ENCODE measurements at regions not wholly inside any gene's neighbourhood (a gene's known extent, or its start where the extent isn't known, plus 50 kb on each side); places are given as distances from the start of the nearest gene placed in this dataset.

DNA sequence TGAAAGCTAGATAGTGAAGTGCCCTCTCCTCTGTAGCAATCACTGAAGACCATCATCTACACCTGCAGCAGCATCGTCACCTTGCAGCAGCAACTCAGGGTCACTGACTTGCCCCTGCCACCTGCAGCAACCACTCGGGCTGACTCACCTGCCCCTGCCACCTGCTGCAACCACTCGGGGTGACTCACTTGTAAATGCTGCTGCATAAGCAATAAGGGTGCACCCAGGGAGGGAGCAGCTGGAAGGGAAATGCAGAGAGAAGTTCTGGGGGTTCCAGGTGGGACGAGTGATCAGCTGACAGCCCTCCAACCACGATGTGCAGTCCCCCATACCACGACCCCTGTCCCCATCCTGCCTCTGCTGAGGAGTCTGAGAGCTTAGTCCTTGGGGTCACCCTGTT, 357.1 kb upstream of the SFSWAP start:
- DNase-seq (ENCODE audit: low read depth in 2 of 2, low spot score in 1 of 2) = no peak

DNA sequence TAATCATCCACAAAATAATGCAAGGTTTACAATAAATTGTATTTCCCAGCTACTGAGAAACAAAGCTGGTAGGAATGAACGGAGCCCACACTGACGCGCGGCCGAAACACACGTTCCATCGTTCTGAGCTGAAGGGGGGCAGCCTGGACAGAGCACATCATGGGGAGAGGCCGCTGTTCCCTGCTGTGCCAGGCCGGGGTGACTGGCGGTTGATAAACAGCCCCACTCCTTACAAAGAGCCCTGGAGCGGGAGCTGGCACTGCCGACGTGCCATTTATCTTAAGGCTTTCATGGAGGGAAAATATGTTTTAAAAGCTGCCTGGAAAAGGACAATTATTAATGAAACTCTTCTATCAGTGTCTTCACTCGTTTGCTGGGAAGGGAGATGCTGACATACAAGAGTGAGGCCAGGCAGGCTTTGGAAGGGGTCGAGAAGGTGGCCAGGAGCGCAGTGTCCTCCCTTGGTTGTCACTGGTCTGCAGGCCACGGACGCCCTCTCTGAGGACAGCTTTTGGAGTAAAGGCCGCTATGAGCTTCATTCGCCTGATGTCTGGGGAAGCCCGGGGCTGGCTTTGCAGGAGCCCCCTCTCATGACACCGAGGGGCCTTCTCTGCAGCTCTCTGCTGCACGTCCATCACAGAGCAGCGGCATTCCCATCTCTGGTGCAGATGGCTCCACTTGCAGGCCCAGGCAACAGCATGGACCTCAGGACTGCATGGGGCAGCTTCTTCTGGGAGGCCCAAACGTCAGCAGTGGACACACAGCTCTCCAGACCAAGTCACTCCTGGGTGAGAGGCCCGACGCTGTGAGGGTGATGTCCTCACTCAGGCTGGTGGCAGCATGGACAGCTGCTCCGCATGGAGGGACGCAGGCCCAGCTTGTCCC, 355.3 kb upstream of the SFSWAP start:
- no peak for DNase-seq (ENCODE audit: low read depth in 2 of 2, low spot score in 1 of 2)

DNA sequence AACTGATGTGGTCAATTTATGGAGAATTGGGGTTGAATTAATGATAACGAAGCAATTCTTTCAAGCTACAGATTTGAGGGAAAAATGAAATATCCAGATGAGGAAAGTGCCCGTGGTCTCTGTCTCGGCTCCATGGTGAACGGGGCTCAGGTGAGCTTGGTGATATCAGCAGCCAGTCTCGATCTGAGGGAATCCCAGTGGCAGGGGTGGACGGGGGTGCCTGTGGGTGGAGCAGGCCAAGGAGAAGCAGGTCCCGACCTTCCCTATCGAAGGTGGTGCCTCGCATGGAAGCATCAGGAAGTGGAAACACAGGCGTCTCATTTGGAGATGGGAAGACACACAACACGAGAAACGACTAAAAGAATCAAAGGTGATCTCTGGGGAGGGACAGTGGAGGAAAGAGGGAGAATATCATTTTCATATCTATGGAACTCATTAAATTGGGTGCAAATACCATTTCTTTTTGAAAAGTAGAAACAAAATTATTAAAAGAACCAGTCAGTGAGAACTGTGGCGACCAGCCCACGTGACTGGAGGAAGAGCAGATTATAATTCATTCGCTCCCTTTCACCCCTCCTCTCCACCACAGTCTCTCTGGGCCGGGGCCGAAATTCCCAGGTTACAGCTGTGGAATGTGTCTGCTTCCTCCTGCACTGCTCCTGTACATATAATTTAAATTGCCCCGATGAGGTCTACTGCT, 354.3 kb upstream of the SFSWAP start:
- DNase-seq (ENCODE audit: low read depth in 2 of 2, low spot score in 1 of 2) = no peak

DNA sequence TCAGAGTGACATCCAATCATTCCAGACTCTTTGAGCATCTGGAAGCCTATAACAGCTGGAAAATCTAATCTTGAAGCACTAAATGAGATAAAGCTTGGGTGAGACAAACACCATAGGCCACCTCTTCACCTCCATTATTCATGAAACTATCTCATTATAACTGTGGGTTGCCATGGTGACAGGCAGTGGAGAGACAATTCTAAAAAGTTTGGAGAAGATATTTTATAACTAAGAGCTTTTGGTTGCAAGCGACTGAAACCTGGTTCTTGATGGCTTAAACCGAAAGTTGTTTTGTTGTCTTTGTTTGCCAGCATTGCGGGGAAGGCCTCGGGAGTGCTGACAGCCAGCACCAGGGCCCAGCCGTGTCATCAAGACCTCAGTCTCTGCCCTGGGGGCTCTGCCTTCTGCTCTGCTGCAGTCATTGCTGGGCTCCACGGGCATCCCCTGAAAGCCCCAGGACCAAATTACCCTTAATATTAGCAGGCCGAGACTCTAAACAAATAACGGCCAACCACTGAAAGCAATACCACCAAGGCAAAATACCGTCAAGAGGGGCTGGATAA, 353.6 kb upstream of the SFSWAP start:
- no peak for DNase-seq (ENCODE audit: low read depth in 2 of 2, low spot score in 1 of 2)

DNA sequence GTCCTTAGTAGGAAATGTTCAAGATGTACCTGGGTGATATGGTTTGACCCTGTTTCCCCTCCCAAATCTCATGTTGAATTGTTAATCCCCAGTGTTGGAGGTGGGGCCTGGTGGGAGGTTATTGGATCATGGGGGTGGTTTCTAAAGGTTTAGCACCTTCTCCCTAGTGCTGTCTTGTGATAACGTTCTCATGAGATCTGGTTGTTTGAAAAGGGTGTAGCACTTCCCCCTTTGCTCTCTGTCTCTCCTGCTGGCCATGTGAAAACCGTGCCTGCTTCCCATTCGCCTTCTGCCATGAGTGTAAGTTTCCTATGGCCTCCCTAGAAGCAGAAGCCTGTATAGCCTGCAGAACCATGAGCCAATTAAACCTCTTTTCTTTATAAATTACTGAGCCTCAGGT, 353.0 kb upstream of the SFSWAP start:
- DNase-seq (ENCODE audit: low read depth in 2 of 2, low spot score in 1 of 2) = no peak

DNA sequence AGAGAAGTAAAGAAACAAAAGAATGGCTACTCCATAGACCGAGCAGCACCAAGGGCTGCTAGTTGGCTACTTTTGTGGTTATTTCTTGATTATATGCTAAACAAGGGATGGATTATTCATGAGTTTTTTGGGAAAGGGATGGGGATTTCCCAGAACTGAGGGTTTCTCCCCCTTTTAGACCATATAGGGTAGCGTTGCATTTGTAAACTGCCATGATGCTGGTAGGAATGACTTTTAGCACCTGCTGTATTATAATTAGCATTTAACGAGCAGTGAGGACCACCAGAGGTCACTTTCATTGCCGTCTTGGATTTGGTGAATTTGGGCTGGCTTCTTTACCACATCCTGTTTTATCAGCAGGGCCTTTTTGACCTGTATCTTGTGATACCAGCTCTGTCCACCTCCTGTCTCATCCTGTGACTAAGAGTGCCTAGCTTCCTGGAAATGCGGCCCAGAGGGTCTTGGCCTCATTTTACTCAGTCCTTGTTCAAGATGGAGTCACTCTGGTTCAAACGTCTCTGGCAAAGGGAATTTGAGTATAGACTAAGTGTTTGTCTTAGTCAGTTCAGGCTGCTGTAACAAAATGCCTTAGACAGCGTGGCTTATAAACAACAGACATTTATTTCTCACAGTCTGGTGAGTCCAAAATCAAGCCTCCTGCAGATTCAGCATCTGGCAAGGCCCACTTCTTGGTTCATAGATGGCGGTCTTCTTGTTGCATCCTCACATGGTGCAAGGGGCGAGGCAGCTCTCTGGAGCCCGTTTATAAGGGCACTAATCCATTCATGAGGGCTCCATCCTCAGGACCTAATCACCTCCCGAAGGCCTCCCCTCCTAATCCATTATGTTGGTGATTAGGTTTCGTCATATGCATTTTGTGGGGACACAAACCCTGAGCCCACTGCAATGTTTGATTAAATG, 348.3 kb upstream of the SFSWAP start:
- DNase-seq (ENCODE audit: low read depth in 2 of 2, low spot score in 1 of 2) = no peak

DNA sequence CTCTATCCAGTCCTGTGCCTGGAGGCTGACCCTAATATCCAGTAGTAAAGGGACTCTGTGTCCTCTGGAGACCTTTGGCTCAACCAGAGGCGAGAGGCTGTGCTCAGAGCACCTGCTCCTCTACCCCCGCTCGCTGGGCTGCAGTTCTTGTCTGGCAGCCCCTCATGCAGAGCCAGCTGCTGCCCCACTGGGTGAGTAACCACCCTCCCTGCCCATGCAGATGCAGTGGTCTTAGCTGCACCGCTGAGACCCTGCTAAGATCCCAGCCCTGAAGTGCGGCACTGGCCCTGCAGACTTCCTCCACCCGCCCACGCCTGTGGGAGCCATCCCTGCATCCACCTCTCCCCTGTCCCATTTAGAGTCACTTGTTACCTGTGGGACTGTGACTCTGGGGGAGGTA, 347.5 kb upstream of the SFSWAP start:
- DNase-seq (ENCODE audit: low read depth in 2 of 2, low spot score in 1 of 2) = no peak

DNA sequence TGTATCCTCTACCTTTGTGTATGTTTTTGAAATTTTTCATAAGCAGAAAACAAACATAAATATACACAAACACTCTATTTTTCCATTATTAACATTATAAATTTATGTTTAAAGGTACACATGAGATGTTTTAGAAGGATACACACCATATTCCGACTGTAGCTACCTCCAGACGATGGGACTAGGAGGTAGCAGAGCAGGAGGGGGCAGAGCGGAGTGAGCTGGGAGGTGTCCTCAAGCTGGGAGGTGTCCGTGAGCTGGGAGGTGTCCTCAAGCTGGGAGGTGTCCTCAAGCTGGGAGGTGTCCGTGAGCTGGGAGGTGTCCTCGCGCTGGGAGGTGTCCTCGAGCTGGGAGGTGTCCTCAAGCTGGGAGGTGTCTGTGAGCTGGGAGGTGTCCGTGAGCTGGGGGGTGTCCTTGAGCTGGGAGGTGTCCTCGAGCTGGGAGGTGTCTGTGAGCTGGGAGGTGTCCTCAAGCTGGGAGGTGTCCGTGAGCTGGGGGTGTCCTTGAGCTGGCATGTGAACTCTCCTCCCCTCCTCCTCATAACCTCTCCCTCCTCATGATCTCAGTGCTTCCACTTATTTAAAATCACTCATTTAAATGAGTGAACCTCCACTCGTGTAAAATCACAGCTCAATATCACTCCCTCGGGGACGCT, 346.9 kb upstream of the SFSWAP start:
- DNase-seq (ENCODE audit: low read depth in 2 of 2, low spot score in 1 of 2) = no peak

DNA sequence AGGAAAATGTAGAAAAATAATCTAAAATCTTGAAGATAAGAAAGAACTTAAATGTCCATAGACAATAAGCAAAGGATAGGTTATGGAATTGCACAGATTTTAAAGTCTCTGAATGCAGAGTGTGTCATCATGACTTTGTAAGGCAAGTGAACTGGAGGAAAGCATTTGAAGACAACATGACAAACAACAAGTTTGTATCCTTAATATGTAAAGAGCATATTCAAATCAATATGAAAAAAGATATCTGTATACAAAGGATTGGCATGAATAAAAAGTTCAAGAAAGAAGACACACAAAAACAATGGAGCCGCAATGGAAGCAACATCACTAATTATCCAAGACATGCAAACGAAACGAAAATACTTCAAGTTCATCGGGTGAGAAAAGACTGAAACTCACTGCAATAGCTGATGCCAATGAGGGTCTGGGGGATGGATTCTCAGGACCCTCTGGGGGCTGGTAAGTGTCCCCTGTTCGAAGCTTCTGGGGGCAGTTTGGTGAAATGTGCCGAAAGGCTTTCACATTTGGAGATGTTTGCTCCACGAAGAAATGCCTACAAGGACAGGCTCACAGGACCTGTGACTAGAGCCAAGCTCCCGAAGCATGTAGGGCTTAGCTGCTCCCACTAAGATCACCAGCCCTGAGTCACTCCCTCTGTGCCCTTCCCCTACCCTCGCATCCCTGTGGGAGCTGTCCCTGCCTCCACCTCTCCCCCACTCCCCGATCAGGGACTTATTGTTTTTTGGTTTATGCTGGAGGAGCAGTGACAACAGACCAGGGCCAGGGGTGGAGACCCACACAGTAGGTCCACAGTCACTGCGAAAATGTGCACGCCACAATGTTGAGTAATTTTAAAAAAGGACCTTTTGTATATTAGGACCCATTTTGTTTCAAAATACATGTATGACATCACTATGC, 345.7 kb upstream of the SFSWAP start:
- no peak for DNase-seq (ENCODE audit: low read depth in 2 of 2, low spot score in 1 of 2)

DNA sequence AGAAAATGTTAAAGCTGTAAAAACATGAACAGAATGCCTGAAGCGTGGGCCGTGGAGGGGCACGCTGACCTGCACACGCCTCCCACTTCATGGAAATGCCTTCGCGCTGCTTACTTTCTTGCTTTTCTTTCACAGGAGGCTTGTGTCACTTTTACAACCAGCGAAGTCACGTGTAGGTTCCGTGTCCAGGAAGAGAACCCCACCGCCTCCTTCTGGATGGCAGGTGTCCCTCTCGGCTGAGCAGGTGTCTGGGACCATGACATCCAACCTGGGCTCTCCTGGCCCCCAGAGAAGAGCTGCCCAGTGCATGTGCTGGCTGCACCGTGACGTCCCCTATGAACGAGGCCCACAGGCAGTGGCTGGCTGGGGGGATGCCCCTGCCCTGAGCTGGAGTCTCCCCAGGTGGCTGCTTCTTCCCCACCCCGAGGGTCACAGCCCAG, 345.0 kb upstream of the SFSWAP start:
- DNase-seq (ENCODE audit: low read depth in 2 of 2, low spot score in 1 of 2) = no peak

DNA sequence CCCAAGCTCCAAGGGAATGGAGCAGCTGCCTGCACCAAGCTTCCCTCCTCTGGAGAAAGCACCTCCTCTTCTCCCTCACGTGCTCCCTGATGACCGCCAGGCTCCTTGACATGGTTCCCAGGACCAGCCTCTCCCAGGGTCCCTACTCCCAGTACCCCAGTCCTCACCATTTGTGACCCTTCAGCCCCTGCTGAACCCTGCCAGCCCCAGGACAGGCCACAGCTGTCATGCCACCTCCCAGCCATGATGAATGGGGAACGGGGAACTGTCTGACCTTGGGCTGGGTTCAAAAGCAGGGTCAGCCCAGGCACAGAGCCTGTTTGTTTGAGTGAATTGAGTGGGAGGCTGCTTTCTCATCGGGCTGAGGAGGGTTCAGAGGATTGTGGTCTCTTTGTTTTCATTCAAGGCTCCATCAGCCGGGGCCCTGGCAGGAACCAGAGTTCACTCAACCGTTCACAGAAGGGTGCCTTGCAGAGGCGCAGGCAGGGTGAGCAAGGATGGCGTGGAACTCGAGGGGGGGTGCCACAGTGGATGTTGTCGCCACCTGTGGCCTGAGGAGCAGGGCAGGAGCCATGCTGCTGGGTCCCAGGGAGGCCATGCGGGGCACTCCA, 344.5 kb upstream of the SFSWAP start:
- no peak for DNase-seq (ENCODE audit: low read depth in 2 of 2, low spot score in 1 of 2)

DNA sequence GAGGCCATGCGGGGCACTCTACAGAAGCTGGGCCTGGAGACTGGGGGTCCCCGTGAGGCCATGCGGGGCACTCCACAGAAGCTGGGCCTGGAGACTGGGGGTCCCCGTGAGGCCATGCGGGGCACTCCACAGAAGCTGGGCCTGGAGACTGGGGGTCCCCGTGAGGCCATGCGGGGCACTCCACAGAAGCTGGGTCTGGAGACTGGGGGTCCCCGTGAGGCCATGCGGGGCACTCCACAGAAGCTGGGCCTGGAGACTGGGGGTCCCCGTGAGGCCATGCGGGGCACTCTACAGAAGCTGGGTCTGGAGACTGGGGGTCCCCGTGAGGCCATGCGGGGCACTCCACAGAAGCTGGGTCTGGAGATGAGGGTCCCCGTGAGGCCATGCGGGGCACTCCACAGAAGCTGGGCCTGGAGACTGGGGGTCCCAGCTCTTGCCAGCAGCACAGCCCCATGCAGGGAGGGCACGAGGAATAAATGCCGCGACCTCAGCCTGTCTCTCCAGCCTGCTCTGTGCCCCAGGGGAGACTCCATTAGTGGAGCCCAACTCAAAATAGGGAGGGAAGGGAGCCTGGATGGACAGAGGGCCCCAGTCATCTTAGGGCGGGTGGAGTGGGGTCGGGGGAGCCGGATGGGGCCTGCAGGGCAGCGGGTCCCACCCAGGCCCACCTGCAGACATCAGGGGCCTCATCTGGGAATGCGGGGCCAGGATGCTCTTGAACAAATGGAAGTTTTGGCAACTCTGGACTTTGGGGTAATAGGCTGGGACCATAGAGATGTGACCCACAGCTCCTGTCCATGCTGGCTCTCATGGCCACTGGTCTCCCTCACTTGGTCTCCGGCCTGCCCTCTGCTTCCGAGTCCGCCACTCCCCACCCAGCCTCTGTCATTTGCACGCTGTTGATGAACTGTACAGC, 343.6 kb upstream of the SFSWAP start:
- peak in 1 of 2 donors; percentile 12 for DNase-seq (ENCODE audit: low read depth in 2 of 2, low spot score in 1 of 2)

DNA sequence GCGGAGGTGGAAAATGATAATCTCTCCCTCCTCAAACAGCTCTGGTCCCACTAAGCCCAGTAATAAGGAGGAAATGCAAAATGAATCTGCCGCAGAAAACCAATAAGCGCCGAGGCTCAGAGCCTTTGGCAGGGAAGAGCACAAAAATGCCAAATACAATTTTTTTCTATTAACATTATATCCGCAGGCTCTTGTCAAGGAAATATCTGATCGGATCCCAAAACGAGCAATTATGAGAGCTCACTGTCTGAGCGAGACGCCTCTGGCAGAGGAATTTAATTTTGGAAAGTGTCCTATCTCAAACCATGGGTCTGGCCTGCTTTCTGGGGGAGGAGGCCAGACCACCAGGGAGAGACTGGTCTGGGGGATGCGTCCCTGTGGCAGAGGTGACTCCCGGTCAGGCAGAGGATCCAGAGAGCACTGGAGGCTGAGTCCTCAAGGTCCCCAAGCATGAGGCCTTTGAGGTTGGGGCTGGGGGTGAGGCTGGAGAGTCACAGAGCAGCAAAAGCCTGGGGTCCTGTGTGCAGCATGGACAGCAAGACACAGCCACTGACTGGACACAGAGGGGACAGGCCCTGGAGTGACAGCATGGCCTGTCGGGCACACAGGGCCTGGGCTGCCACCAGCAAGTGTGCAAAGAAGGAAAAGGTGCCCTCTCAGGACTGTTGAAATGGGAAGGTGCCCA, 342.8 kb upstream of the SFSWAP start:
- no peak for DNase-seq (ENCODE audit: low read depth in 2 of 2, low spot score in 1 of 2)

DNA sequence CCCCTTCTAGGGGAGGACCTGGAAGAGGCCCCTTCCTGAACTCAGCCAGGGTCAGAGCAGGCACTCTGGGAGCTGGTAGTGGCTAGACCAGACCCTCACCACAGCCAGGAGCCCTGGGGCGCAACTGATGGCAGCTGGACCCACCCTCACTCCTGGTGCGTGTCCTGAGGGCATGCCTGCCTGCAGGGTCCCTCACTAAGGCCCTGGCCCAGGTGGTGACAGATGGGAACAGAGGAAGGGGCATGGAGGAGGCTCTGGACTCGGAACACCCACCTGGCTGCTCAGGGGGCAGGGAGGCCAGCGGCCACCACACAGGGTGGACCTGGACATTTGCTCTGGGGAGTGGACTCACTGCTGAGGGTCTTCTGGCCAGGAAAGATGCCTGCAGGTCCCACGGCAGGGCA, 342.2 kb upstream of the SFSWAP start:
- no peak for DNase-seq (ENCODE audit: low read depth in 2 of 2, low spot score in 1 of 2)

DNA sequence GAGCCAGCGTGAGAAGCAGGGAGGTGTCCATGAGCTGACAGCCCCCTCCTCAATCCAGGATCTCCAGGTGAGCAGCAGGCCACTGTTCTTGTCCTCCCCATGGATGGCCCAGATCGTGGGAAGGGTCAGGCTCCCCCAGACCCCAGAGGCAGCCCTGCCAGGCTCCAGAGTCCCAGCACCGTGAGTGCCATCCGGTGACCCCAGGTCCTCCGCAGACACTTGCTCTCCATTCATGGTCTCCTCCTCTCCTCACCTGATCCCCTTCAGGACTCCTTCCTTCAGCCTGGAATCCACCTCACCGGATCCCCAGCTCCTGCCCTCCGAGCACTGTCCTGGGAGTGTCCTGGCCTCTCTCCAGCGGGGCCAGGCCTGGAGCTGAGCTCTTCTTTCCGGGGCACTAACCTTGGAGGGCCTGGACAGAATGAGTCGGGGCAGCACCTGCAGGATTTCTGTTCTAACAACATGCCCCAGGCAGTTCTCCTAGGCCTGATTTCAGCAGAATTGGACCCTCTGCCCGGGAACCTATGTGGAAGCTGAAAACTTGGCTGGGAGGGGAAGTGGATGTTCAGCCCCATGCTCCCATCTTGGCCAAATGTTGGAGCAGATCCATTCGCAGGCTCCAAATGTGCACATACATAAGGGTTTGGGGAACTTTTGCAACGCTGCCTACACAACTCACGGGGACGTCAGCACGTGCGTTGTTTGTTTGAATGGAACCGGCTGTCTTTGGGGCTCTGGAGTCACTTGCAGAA, 341.6 kb upstream of the SFSWAP start:
- DNase-seq (ENCODE audit: low read depth in 2 of 2, low spot score in 1 of 2) = no peak

DNA sequence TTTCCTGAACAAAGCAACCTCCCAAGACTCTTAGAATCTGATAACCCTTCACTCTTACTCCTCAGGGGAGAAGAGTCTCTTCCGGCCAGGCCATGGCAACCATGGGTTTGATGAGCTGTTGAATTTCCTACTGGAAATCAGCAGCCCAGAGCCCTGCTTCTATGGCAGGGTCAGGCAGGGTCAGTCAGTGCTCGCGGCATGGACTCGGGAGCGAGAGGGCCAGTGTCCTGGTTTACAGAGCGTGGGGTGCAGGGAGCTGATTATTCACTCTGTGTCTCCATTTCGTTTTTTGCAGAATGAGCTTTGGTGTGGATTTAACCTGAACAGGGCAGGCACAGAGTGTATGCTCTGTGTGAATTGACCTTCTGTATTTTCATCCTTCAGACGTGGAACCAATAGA, 340.6 kb upstream of the SFSWAP start:
- DNase-seq (ENCODE audit: low read depth in 2 of 2, low spot score in 1 of 2) = no peak
